DMS79 treated with DMSO at 0.1 percent for 48 hours (cell line): ENCODE measurements at regions not wholly inside any gene's neighbourhood (a gene's known extent, or its start where the extent isn't known, plus 50 kb on each side); places are given as distances from the start of the nearest gene placed in this dataset.

Source experiments
- DNase-seq: peaks from one replicate; lab custom pipeline; 2025; lab: John Stamatoyannopoulos, UW

DNA sequence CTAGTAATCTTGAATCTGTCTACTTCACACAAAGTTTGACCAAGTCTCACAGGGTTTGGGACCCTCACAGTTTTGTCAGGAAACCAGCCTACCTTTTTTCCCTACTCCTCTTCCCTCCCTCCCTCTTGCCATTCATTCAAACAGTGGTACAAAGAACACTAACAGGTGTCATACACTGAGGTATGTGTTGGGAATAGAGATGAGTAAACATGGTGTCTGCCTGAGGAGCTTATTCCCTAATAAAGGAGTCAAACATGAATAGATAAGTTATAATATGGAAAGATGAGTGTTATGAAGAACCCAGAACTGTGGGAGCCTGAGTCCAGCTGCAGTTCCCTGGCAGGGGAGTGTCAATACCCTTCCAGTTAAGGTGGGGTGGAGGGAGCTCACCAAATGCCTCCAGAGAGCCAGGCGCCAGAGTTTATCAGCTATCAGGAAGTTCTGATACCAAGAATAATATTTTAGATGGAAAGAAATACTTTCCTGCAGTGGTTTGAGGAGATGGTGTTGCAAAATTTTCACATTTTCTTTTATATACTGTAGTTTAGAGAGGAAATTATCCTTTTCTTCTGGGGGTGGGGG is 183.4 kb upstream of the NR3C1 start:
- no peak for DNase-seq

DNA sequence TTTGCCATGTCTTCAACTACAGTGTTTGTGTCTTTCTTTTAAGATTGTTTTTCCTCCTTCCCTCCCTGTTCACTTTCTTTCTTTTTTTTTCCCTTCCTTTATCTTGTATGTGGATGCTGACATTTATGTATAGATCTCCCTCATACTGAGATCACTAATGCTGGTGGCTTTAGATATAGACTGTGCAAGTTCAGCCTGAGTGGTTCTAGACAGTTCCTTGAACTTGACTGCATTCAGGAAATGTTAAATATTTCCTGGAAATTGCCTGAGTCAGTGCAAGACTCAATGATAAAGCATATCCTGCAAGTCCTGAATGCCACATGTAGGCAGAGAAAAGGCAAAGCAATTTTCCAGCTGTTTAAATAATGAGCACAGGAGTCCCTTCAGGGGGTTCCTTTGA is 182.5 kb upstream of the NR3C1 start:
- no peak for DNase-seq

DNA sequence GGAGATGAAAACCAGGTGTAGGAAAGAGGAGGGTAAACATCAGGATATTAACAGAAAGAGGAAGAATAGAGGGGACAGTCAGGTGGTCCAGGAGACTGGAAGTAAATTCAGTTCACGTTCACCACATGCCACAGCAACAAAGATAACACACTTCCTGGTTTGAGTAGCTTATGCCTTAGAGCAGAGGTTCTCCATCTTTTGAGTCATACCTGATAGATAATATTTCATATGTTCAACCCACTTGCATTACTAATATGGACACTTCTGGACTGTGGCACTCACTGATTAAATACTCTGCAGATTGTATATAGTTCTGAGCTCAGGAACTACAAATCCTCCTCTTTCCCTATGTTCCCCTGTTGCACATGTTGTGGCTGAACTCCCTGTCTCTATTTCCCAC is 179.9 kb upstream of the NR3C1 start:
- no peak for DNase-seq

DNA sequence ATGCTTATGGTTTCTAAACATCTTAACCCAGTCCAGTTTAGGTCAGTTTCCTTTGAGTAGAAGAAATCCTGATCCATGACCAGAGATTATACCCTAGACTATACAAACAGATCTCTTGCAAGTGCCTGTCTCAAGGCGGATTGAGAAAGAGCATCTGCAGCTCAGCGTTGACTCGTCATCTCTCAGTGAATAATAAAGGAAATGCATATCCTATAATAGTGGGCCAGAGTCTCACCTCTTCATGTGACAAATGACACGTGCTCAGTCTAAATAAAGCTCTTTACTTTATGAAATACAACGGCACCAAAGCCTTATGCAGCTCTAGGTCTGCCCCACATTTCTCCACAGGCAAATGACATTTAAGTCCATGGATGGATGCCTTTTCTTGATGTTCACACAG is 179.4 kb upstream of the NR3C1 start:
- no peak for DNase-seq

DNA sequence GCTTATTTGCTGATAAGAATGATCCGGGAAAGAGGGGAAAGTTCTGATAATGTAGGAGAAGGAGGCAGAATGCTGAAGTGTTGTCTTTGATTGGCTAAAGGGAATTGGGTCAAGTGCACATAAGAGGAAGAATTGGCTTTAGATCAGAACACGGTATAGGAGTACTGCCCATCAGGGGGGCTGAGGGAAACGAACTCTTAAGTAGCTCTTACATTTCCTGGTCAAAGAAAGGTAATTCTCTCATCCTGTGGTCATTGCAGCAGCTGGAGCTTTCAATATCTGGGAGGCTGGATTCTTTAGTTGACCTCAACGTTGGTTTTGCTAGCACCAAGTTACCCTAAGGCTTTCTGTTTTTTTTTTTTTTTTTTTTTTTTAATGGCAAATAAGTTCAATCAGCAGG is 178.7 kb upstream of the NR3C1 start:
- peak; percentile 34 for DNase-seq

DNA sequence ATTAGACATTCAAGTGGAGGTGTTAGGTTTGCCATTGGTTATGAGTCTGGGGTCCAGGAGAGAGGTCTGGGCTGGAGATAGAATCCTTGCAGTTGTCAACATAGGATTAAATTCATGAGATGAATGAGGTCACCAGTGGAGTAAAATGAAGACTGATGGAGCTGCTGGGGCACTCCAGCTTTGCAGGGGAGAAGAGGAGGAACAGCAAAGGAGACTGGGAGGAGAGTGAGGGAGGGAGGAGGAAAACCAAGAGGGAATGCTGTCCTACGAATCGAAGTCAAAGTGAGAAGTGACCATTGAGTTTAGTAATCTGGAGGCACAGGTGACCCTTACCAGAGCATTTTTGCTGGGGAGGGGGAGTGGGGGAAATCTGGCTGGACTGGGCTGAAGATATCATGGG is 178.2 kb upstream of the NR3C1 start:
- no peak for DNase-seq

DNA sequence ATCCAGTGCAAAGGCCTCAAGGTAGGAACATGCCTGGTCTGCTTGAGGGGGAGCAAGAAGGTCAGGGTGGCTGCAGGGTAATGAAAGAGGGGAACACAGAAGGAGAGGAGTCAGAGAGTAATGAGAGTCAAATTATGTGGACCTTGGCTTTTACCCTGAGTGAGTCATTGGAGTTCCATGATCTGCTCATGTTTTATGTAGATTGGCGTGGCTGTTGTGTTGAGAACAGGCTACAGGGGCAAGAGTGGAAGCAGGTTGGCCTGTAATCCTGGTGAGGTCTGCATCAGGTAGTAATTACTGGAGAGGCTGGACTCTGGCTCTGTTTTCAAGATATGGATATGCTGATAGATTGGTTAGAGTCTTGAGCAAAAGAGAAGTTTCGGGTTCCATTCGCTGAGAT is 177.7 kb upstream of the NR3C1 start:
- no peak for DNase-seq

DNA sequence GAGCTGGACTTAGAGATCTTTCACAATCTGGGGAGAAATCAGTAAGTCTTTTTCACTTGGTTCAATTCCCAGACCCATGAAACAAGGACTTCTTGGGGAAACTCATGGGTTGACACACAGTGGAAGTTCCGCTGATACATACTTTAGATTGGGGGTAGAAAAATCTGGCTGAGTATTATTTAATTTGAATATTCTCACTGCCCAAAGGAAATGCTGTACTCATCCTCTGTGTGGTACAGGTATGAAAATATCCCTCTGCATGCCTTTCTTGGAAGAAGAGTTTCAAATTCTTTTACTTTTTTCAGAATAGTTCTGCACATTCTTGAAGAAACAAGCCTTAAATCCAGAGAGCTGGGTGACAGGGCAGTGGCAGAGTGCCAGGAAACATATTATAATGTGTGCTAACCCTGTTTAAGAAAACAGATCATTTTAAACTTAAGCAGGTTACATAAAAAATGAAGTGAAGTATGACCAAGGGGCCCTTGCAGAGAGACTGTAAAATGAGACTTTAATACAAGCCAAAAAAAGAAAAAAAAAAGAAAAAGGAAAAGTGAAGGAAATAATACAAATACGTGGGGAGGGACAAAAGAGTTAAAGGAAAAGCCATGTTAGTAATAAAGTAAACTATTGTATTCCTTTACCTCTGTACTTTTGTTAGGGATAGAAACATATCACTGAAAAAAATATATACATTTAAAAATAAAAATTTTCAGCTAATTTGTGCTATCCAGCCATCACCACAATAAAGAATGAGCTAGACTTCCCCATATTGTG is 173.4 kb upstream of the NR3C1 start:
- no peak for DNase-seq

DNA sequence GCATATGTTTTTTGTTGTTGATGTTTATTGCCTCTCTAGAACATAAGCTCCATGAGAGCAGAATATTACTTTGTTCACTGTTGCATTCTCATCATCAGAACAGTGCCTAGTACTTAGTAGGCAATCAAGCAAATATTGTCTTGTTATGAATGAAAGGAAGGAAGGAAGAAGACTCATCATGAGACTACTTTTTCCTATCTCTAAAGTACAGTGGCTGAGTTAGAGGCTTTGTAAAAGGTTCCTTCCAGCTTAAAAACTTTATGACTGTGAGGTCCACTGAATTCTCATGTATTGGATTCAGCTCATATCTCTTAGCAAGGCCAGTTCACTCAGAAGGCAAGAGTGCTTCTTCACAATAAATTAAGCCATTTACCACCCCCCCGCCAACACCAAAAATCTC is 171.8 kb upstream of the NR3C1 start:
- DNase-seq: no peak

DNA sequence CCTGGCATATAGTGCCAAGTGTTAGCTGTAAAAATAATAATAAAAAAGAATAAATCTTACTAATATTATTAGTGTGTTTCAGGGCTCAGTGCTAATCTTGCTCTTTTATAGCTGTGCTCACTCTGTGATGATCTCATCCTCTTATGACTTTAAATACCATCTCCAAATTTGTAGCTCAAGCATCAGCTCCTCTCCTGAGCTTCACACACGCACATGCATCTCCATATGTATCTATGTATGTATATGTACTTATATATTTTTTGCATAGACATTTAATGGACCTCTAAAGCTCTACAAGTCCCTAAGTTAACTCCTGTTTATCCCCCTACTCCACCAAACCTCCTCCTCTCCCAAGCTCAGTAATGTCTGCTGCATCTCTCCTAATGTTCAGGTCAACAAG is 170.8 kb upstream of the NR3C1 start:
- no peak for DNase-seq

DNA sequence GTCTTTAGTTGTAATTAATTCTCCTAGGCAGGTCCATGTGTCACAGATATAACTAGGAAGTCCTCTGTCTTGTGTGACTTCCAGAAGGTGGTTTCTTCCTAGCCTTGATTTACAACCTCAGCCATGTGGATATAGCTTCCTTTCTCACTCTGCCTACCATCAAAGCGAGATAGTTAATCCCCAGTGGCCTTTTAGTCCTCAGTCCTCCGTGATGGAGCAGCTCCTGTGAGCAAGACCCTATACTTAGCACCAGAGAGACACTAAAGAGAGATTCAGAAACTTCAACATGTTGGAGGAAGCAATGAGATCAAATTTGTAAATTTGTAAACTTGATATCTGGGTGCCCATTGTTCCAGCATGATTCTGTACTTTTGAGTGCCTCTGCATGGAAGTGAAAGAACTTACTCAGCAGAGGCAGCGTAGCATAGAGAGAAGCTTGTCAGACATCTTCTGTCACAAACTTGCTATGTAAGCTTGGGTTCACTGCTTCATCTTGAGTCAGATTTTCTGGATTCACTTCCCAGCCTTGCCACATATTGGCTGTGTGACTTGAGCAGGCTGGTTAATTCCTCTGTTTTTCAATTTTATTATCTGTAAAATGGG is 170.2 kb upstream of the NR3C1 start:
- no peak for DNase-seq

DNA sequence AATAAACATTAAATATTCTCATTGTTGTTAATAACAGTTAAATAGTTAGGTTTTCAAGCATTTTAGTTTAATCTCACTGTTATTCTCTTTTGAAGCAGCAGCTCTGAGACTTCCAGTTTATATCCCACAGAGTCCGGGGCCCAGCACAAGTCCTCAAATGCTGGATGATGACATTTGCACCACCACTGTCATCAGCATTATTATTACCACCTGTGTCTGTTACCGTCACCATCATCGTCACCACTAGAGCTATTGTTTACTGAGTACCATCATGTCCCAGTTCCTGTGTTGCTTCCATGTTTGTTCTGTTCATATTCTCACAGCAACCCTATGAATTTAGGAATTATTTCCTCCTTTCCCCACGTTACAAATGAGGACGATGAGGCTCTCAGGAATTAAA is 169.2 kb upstream of the NR3C1 start:
- DNase-seq: no peak

DNA sequence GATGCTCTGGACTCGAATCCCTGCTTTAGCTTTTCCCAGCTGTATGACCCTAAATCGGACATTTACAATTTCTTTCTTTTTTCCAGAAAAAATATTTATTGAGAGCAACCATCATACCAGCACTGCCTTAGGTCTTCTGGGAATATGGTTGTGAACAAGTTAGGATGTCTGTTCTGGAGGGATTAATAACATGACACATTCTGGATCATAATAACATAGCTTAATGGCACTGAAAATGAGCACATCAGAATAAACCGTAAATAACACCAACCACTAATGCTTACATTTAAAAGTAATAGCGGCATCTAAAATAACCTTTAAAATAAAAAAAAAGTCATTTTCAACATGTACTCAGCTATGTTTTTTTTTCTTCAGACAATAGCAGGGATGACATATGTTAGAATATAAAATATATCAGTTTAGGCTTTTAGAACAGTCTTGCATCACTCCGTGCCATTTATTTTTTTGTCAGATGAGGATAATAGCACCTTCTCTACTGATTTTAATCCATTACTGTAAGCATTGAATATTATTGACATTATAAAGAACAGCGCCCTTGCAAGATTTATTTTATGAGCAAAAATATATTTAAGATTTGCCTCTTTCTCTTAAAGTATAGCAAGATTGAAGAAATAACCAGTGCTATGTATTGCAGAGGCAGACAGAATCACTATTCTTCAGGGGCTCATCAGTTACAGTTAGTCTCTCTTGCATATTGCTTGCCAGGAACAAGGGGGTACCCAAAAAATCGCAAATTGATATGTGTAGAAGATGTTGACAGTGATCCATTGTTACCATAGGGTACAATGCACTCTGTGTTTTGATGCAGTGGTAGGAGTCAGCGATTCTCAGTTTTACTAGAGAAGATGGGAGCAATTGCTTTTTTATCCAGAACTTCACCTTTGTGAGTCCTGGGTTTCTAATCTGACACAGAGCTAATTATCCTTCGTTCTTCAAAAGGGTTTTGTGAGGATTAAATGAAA is 168.4 kb upstream of the NR3C1 start:
- DNase-seq: no peak

DNA sequence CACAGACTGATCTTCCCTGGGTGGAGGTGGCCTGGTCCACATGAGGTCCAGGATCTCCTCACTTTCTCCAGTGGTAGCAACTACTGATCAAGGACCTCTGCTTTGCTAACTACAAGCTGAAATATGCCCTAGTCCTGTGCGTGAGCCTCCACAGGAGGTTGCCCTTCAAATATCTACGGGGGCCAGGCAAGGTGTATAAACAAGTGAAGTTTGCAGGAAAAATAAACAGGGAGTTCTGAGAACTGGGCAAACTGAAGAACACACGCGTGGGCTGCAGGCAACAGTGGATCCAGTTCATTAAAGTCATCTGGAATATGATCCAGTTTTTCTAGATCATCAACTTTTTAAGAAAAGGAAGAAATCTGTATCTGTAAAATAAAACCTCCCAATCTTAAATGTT is 167.5 kb upstream of the NR3C1 start:
- DNase-seq: no peak

DNA sequence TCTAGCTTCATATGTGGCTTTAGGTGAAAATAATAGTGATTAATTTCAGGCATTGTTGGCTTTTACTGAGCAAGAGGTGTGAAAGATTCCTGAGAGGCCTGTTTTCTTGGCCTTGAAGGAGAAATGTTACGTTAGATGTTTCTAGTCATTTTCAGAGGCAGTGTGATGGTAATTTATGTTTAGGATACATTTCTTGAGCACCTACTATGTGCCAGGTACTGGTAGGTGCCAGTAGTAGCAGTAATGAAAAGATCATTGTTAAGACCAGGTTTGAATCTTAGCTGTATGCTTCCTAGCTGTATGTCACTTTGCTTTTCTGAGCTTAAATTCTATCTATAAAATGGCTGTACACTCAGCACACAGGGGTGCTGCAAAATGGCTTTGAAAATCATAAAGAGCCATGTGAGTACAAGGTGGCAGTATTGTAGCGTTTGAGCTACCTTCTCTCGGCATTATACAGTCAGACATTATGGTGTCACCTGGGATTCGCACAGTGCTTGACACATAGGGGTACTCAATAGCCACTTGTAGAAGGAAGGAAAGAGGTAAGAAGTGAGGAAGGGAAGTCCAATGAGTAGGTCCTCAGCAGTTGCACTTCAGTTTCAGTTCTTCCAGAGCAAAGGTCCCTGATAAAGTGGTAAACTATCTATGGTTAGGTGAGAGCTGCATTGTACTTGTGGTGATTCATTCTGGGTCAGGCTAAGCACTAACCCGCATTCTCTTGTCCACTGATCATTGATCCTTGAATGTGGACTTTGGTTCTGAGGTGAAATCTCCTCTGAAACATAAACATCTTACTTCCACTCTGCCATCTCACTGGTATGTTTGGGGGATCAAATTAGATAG is 166.5 kb upstream of the NR3C1 start:
- no peak for DNase-seq

DNA sequence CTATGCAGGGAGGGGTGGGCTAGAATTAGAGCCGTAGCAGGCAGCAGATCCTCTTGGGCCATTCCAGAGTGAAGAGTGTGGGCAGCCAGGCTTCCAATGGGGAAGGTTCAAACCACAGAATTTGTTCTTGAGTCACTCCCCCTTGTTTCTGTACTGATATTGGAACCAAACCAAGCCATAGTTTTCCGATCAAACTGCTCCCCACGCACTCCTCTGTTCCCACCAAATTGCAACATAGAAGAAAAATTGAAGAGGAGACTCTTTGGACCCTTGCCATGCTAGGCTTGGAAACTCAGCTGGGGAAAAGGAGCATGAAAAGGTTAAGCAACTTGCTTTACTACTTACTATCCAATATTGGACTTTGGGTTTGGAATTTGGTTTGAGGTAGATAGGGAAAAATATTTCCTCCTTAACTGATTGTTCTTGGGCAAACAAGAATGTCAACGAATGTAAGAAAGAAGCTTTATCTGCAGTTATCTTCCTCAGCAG is 165.8 kb upstream of the NR3C1 start:
- no peak for DNase-seq

DNA sequence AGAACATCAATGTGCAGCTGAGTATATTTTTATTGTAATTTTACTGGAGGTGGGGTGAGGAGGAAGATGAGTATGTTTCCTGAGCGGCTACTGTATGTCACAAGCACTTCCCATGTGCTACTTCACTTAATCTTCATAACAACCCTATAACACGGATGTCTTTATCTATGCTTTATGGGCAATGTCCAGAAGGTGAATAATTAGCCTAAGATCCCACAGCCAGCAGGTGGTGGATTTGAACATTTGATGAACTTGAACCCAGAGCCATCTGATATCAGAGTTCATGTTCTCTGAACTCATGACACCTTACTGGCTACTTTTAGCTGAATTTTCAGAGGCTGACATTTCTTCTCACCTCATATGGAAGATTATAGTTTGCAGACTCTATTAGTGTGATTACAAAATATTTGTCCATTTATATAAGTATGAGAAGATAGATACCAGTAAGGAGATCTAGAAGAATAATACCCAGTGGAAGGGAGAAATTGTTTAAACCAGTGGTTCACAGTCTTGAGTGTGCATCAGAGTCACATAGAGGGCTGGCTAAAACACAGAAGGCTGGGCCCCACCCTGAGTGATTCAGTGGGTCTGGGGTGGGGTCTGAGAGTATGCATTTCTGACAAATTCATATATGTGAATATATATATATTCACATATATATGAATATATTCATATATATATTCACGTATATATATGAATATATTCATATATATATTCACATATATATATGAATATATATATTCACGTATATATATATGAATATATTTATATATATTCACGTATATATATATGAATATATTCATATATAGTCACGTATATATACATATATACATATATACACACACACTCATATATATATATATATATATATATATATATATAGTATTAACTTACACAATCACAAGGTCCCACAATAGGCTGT is 164.4 kb upstream of the NR3C1 start:
- no peak for DNase-seq

DNA sequence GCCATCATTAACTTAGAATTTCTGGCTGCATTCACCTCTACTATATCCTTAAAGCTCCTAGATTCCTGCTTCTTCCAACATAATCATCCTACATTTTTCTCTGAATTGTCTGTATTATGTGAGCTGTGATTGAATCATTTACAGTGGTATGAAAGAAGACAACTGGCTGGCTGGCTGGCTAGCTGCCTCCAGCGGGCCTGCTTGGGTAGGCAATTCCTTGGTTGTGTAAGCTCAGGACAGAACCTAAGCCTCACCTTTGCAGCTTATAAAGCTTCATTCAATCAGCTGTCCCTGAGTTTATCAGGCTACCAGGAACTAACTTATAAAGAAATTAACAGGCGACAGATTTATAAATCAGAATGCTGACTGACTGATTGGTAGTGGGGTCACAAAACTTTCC is 162.7 kb upstream of the NR3C1 start:
- DNase-seq: no peak

DNA sequence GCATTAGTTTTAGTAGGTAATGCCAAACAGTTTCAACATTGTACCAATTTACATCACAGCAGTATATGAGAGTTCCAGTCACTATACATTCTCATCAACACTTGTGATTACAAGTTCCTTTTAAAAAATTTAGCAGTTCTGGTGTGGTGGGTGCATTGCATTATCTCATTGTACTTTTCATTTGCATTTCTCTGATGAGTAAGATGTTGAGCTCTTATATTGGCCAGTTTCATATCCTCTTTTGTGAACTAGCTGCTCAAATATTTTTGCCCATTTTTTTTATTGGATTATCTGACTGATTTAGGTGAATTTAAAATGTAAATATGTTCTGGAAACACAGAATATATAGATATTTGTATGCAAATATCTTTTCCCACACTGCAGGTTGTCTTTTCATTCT is 160.9 kb upstream of the NR3C1 start:
- no peak for DNase-seq

DNA sequence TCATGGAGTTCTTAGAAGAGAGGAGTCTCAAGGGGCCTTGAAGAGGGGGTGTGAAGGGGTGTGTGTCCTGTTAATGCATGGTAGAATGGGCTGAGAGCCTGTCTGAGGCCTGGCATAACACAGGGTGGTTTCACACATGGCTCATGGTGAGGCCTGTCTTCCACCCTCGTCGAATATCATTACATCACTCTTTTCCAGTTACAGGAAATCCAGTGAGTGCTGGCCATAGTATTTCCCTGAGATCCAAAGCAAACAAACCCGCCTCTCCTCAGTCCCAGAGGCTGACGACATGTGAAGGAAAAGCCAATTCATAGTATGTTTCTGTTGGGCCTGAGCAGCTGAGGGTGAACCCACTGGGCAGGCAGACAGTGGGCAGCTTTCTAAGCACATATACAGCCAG is 159.4 kb upstream of the NR3C1 start:
- DNase-seq: no peak
